ENCODE measurements at regions not wholly inside any gene's neighbourhood (a gene's known extent, or its start where the extent isn't known, plus 50 kb on each side); places are given as distances from the start of the nearest gene placed in this dataset.

GRCh38 chr14:85788470-85789233 is 258.7 kb downstream of the FLRT2 start:
- Histone ChIP-seq H3F3A (ENCODE audit: insufficient read depth, low read depth) (no peaks in the 10 kb centered on the region), H3K4me1 (replicated peaks; ENCODE audit: insufficient read depth) (no peaks in the 10 kb centered on the region), H3K9me3 (ENCODE audit: insufficient read depth, low read depth) (no peaks in the 10 kb centered on the region), H3K27me3 (ENCODE audit: insufficient read depth, low read depth) (no peaks in the 10 kb centered on the region), H3K4me2 (no peak overlapping the region), H3K27ac (no peak overlapping the region), H4K20me1 (ENCODE audit: insufficient read depth) (no peaks in the 10 kb centered on the region), H3K4me3 (no peak overlapping the region), H3K9me2 (ENCODE audit: insufficient read depth) (no peaks in the 10 kb centered on the region), H2AFZ (no peak overlapping the region), H3K36me3 (ENCODE audit: low read depth) (no peaks in the 10 kb centered on the region), H3K79me2 (ENCODE audit: low read depth) (no peaks in the 10 kb centered on the region)
- BruUV-seq (replicated peaks): no TSS peak
- ChIA-PET CTCF (no interaction called here), POLR2A (ENCODE audit: unreplicated experiment) (no interaction called here)
- no peak for DNase-seq
- intact Hi-C loops (cut with micrococcal nuclease; ENCODE audit: unreplicated experiment): no loop called here
- TF ChIP-seq EZH2 (IDR thresholded peaks at IDR 0.05; ENCODE audit: low read depth) (no peak), CTCF (conservative IDR thresholded peaks at IDR 0.05) (no peak)

GRCh38 chr14:85766295-85766694 is 236.4 kb downstream of the FLRT2 start:
- no peaks in the 10 kb centered on the region for H3K9me3 ChIP-seq (ENCODE audit: insufficient read depth, low read depth)
- CTCF ChIA-PET: no interaction called here
- H3K4me3 ChIP-seq: no peak overlapping the region

GRCh38 chr14:85764822-85765221 is 234.9 kb downstream of the FLRT2 start:
- no peak for DNase-seq
- TF ChIP-seq EZH2 (IDR thresholded peaks at IDR 0.05; ENCODE audit: low read depth): no peak
- TF ChIP-seq CTCF (conservative IDR thresholded peaks at IDR 0.05): no peak
- Histone ChIP-seq H2AFZ (no peak overlapping the region), H3K4me3 (no peak overlapping the region), H3K27me3 (ENCODE audit: insufficient read depth, low read depth) (no peaks in the 10 kb centered on the region), H3F3A (ENCODE audit: insufficient read depth, low read depth) (no peaks in the 10 kb centered on the region), H3K27ac (no peak overlapping the region), H3K4me2 (no peak overlapping the region), H4K20me1 (ENCODE audit: insufficient read depth) (no peaks in the 10 kb centered on the region), H3K9me3 (ENCODE audit: insufficient read depth, low read depth) (no peaks in the 10 kb centered on the region), H3K36me3 (ENCODE audit: low read depth) (no peaks in the 10 kb centered on the region), H3K79me2 (ENCODE audit: low read depth) (no peaks in the 10 kb centered on the region), H3K4me1 (replicated peaks; ENCODE audit: insufficient read depth) (no peaks in the 10 kb centered on the region), H3K9me2 (ENCODE audit: insufficient read depth) (no peaks in the 10 kb centered on the region)
- ChIA-PET POLR2A (ENCODE audit: unreplicated experiment) (no interaction called here), CTCF (no interaction called here)
- BruUV-seq (replicated peaks): no TSS peak
- intact Hi-C loops (cut with micrococcal nuclease; ENCODE audit: unreplicated experiment): no loop called here

More at GRCh38 chr14:85766295-85766694, 236.4 kb downstream of the FLRT2 start:
- Histone ChIP-seq H2AFZ (no peak overlapping the region), H3K79me2 (ENCODE audit: low read depth) (no peaks in the 10 kb centered on the region), H3F3A (ENCODE audit: insufficient read depth, low read depth) (no peaks in the 10 kb centered on the region), H3K9me2 (ENCODE audit: insufficient read depth) (no peaks in the 10 kb centered on the region), H3K36me3 (ENCODE audit: low read depth) (no peaks in the 10 kb centered on the region), H3K4me2 (no peak overlapping the region), H3K4me1 (replicated peaks; ENCODE audit: insufficient read depth) (no peaks in the 10 kb centered on the region), H3K27me3 (ENCODE audit: insufficient read depth, low read depth) (no peaks in the 10 kb centered on the region), H4K20me1 (ENCODE audit: insufficient read depth) (no peaks in the 10 kb centered on the region), H3K27ac (no peak overlapping the region)
- no peak for DNase-seq
- BruUV-seq (replicated peaks): no TSS peak
- intact Hi-C loops (cut with micrococcal nuclease; ENCODE audit: unreplicated experiment): no loop called here
- TF ChIP-seq CTCF (conservative IDR thresholded peaks at IDR 0.05) (no peak), EZH2 (IDR thresholded peaks at IDR 0.05; ENCODE audit: low read depth) (no peak)
- POLR2A ChIA-PET (ENCODE audit: unreplicated experiment): no interaction called here

All from PC-9 (cell line).